Trophoblast cell (in vitro differentiated cells and primary cell): ENCODE measurements at regions not wholly inside any gene's neighbourhood (a gene's known extent, or its start where the extent isn't known, plus 50 kb on each side); places are given as distances from the start of the nearest gene placed in this dataset.

Experiments
- DNase-seq, 2 donors: peaks; one replicate each; pipeline ENCODE4 v3.0.0-alpha.2; 2016
- H2AFZ ChIP-seq: 2 replicates; pipeline ENCODE4 v1.6.1; 2013; ENCODE audit warnings: low read length, moderate library complexity, mild to moderate bottlenecking; ENCODE audit not compliant: insufficient read depth, poor library complexity
- H2AK5ac ChIP-seq: 2 replicates; pipeline ENCODE4 v1.6.1; 2013; ENCODE audit warnings: mild to moderate bottlenecking, low read length
- H2BK120ac ChIP-seq: 2 replicates; pipeline ENCODE4 v1.6.1; 2013; ENCODE audit warnings: low read length, mild to moderate bottlenecking, moderate library complexity; ENCODE audit not compliant: insufficient read depth, poor library complexity
- H2BK12ac ChIP-seq: 2 replicates; pipeline ENCODE4 v1.6.1; 2013; ENCODE audit warnings: mild to moderate bottlenecking, low read length, moderate library complexity
- H2BK5ac ChIP-seq: 2 replicates; pipeline ENCODE4 v1.6.1; 2013; ENCODE audit warnings: low read length, low read depth, moderate library complexity, mild to moderate bottlenecking; ENCODE audit not compliant: poor library complexity
- H3K14ac ChIP-seq: 2 replicates; pipeline ENCODE4 v1.6.1; 2013; ENCODE audit warnings: mild to moderate bottlenecking, low read length
- H3K18ac ChIP-seq: 2 replicates; pipeline ENCODE4 v1.6.1; 2013; ENCODE audit warnings: mild to moderate bottlenecking, low read length
- H3K23ac ChIP-seq: 2 replicates; pipeline ENCODE4 v1.6.1; 2013; ENCODE audit warnings: low read length
- H3K27ac ChIP-seq: 2 replicates; pipeline ENCODE4 v1.5.1; 2013; ENCODE audit warnings: low read depth, mild to moderate bottlenecking, inconsistent platforms, low read length, moderate library complexity
- H3K27me3 ChIP-seq: 2 replicates; pipeline ENCODE4 v1.6.1; 2013; ENCODE audit warnings: inconsistent platforms, mild to moderate bottlenecking, low read length, moderate library complexity; ENCODE audit not compliant: insufficient read depth
- H3K36me3 ChIP-seq, 2 experiments: 1 replicate in 1 of 2; 2 replicates in 1 of 2; pipeline ENCODE4 v1.6.1; 2013; ENCODE audit warnings: low read length in 2 of 2, mild to moderate bottlenecking in 2 of 2, moderate library complexity in 1 of 2; ENCODE audit not compliant: insufficient read depth in 2 of 2, control insufficient read depth in 1 of 2
- H3K4ac ChIP-seq: 2 replicates; pipeline ENCODE4 v1.6.1; 2013; ENCODE audit warnings: low read depth, mild to moderate bottlenecking, low read length, moderate library complexity
- H3K4me1 ChIP-seq, 2 experiments: 1 replicate in 1 of 2; 2 replicates in 1 of 2; pipeline ENCODE4 v1.6.1; 2013; ENCODE audit warnings: low read length in 2 of 2, mild to moderate bottlenecking in 2 of 2, moderate library complexity in 1 of 2; ENCODE audit not compliant: insufficient read depth in 2 of 2, control insufficient read depth in 1 of 2
- H3K4me2 ChIP-seq: 2 replicates; pipeline ENCODE4 v1.6.1; 2013; ENCODE audit warnings: inconsistent platforms, mild to moderate bottlenecking, low read length, moderate library complexity
- H3K4me3 ChIP-seq: 2 replicates; pipeline ENCODE4 v1.5.1; 2013; ENCODE audit warnings: mild to moderate bottlenecking, low read depth, low read length, inconsistent platforms
- H3K79me1 ChIP-seq: one replicate; pipeline ENCODE4 v1.6.1; 2013; ENCODE audit warnings: low read length
- H3K79me2 ChIP-seq: 2 replicates; pipeline ENCODE4 v1.6.1; 2013; ENCODE audit warnings: low read length, mild to moderate bottlenecking; ENCODE audit not compliant: control insufficient read depth, insufficient read depth, poor library complexity
- H3K9ac ChIP-seq: 2 replicates; pipeline ENCODE4 v1.6.1; 2013; ENCODE audit warnings: mild to moderate bottlenecking, low read length
- H3K9me3 ChIP-seq: 2 replicates; pipeline ENCODE4 v1.6.1; 2013; ENCODE audit warnings: low read depth, mild to moderate bottlenecking, control low read depth, inconsistent platforms, low read length; ENCODE audit not compliant: insufficient read depth
- H4K12ac ChIP-seq: 2 replicates; pipeline ENCODE4 v1.6.1; 2013; ENCODE audit warnings: low read depth, mild to moderate bottlenecking, low read length, moderate library complexity
- H4K8ac ChIP-seq: 2 replicates; pipeline ENCODE4 v1.6.1; 2013; ENCODE audit warnings: low read depth, mild to moderate bottlenecking, low read length, moderate library complexity
- H4K91ac ChIP-seq: one replicate; pipeline ENCODE4 v1.6.1; 2013; ENCODE audit warnings: low read depth, mild to moderate bottlenecking, low read length, moderate library complexity
- WGBS: extraction: QIAGEN DNeasy Blood & Tissue Kit; methylation state at CpG from one replicate; pipeline ENCODE4 v1.1.7; 2013; ENCODE audit warnings: missing lambda C conversion rate; ENCODE audit not compliant: insufficient read length, insufficient coverage; ENCODE audit errors: extremely low coverage; 5-methylcytosine and 5-hydroxymethylcytosine counted together

DNA sequence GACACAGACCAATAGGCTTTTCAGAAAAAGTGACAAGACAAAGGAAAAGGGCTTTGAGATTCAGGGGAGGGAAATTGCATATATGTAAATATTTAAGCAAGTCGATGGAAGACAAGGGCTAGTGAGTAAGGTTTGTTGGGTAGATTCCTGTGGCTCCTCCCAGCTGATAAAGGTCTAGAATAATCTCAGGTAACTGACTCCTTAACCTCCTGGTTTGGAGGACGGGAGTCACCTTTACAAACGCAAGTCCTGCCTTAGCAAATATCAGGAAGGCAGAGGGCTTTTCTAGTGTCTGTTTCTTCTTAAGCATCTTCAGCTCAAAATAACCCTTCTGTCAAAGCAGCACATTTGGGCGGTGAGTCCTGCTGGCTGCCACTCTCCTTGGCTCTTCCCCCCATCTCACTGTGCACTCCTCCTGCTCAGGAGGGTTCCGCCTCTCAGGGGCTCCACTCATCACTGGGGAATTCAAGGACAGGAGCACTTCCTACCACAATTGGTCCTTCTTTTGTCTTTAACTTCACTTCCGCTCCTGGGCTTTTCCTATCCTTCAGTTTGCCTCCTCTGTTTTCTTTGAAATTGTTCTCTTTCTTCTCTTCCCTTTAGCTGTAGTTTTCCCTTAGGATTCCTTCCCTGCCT lies 496.3 kb upstream of the KLF6 start:
- no peaks in the 10 kb centered on the region for H3K36me3 ChIP-seq
- H4K8ac ChIP-seq: no peak overlapping the region
- no peak overlapping the region for H3K14ac ChIP-seq
- H3K9me3 ChIP-seq: no peaks in the 10 kb centered on the region
- H3K18ac ChIP-seq: no peak overlapping the region
- H3K4ac ChIP-seq: no peak overlapping the region
- no CpG with 5 or more reads among the region's 6 CpGs for WGBS
- no peak overlapping the region for H3K4me2 ChIP-seq
- H3K79me2 ChIP-seq: peaks cover 2% of the 10 kb centered on the region
- H2BK120ac ChIP-seq: no peak overlapping the region
- no peak overlapping the region for H2AK5ac ChIP-seq
- no peak for DNase-seq
- H3K23ac ChIP-seq: no peak overlapping the region
- H3K4me3 ChIP-seq: no peak overlapping the region
- no peak overlapping the region for H3K27ac ChIP-seq
- no peak overlapping the region for H2BK12ac ChIP-seq
- H4K12ac ChIP-seq: no peak overlapping the region
- H4K91ac ChIP-seq: no peak overlapping the region
- H3K9ac ChIP-seq: no peak overlapping the region
- no peaks in the 10 kb centered on the region for H3K27me3 ChIP-seq
- no peak overlapping the region for H2BK5ac ChIP-seq
- H2AFZ ChIP-seq: no peak overlapping the region
- peaks cover 3 to 12% of the 10 kb centered on the region in 2 experiments for H3K4me1 ChIP-seq
- peaks cover 6% of the 10 kb centered on the region for H3K79me1 ChIP-seq

DNA sequence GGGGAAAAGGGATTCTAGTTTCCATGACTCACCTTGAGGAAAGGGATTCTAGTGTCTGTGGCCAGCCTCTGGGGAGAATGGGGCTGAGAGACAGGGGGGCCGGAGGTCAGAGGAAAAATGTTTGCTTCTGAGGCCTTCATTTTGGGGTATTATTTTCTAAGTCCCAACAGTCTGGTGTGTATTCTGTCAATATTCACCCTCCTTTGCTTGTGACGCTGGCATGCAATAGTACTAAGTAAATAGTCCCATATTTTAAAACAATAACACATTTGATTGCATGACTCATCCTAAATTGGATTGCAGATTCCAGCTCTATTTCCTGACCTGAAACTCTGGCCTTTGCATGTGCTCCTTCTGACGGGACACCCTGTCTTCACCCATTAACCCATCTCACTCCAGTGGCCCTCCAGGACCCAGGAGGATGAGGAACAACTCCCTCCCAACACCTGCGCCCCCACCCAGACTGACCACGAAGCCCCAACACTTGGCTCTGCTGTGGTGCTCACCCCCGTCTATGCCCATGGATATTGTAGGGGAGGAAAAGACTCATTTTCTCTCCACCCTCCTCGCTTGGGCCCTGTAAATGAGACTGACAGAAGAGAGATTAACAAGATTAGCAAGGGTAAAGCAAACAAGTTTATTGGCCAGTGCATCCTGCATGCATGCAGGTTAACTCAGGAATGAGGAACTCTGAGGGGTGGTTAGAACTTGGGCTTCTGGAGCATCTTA lies 495.6 kb upstream of the KLF6 start:
- DNase-seq: no peak
- no peak overlapping the region for H2AFZ ChIP-seq
- peak overlapping the region; percentile 39 for H2AK5ac ChIP-seq
- peak overlapping the region; percentile 43 for H4K8ac ChIP-seq
- no peak overlapping the region for H3K4me3 ChIP-seq
- H3K79me1 ChIP-seq: peaks cover 6% of the 10 kb centered on the region
- H4K91ac ChIP-seq: peak overlapping the region; percentile 63
- peak overlapping the region; percentile 54 for H3K18ac ChIP-seq
- H3K4me2 ChIP-seq: no peak overlapping the region
- no peak overlapping the region for H3K27ac ChIP-seq
- no peaks in the 10 kb centered on the region for H3K36me3 ChIP-seq
- no peak overlapping the region for H4K12ac ChIP-seq
- no peak overlapping the region for H3K23ac ChIP-seq
- no peaks in the 10 kb centered on the region for H3K27me3 ChIP-seq
- H3K9ac ChIP-seq: no peak overlapping the region
- peak overlapping the region; percentile 63 for H3K14ac ChIP-seq
- peaks cover 2% of the 10 kb centered on the region for H3K79me2 ChIP-seq
- no peak overlapping the region for H2BK5ac ChIP-seq
- peak overlapping the region; percentile 59 for H2BK12ac ChIP-seq
- H3K9me3 ChIP-seq: no peaks in the 10 kb centered on the region
- no CpG with 5 or more reads among the region's 7 CpGs for WGBS
- no peak overlapping the region for H3K4ac ChIP-seq
- H2BK120ac ChIP-seq: peak overlapping the region; percentile 36
- peaks cover 3 to 12% of the 10 kb centered on the region in 2 experiments for H3K4me1 ChIP-seq

DNA sequence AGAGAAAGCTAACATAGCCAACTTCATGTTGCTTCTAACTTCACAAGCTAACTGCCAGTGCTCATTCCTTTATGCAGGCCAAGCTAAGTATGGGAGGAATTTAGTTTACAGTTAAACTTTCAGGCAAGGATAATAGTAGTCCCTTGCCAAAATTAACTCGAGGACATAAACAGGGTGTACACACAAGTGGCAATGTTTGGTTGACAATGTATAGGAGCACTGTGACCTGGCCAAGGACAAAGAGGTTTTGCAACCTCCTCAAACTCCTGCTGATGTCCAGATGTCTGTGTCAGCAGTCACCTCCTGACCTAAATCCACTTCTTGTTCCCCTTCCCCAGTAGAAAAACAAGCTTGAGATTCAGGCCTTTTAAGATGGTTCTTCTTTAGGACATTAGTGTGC lies 494.6 kb upstream of the KLF6 start:
- H3K14ac ChIP-seq: no peak overlapping the region
- H3K9ac ChIP-seq: no peak overlapping the region
- H2AFZ ChIP-seq: no peak overlapping the region
- DNase-seq: no peak
- peaks cover 2% of the 10 kb centered on the region for H3K79me2 ChIP-seq
- peak overlapping the region; percentile 13 for H3K27ac ChIP-seq
- H2BK120ac ChIP-seq: no peak overlapping the region
- no peak overlapping the region for H3K23ac ChIP-seq
- no CpG with 5 or more reads among the region's 1 CpG for WGBS
- H2BK12ac ChIP-seq: no peak overlapping the region
- no peaks in the 10 kb centered on the region for H3K36me3 ChIP-seq
- H2BK5ac ChIP-seq: no peak overlapping the region
- H3K4me2 ChIP-seq: no peak overlapping the region
- H3K18ac ChIP-seq: no peak overlapping the region
- no peak overlapping the region for H4K12ac ChIP-seq
- no peak overlapping the region for H3K4ac ChIP-seq
- H2AK5ac ChIP-seq: no peak overlapping the region
- no peaks in the 10 kb centered on the region for H3K27me3 ChIP-seq
- no peaks in the 10 kb centered on the region for H3K9me3 ChIP-seq
- peaks cover 3 to 12% of the 10 kb centered on the region in 2 experiments for H3K4me1 ChIP-seq
- H4K8ac ChIP-seq: no peak overlapping the region
- peaks cover 6% of the 10 kb centered on the region for H3K79me1 ChIP-seq
- H3K4me3 ChIP-seq: no peak overlapping the region
- no peak overlapping the region for H4K91ac ChIP-seq

- Histone ChIP-seq H3K9me3 (no peaks in the 10 kb centered on the region), H2AFZ (no peak overlapping the region), H3K4me1 (peaks cover 3 to 12% of the 10 kb centered on the region in 2 experiments), H2BK12ac (peak overlapping the region; percentile 37), H4K12ac (no peak overlapping the region), H4K8ac (no peak overlapping the region), H3K79me2 (peaks cover 2% of the 10 kb centered on the region), H3K9ac (no peak overlapping the region), H2BK120ac (no peak overlapping the region), H3K36me3 (no peaks in the 10 kb centered on the region), H3K4me3 (no peak overlapping the region), H3K79me1 (peaks cover 9% of the 10 kb centered on the region), H3K23ac (no peak overlapping the region), H4K91ac (no peak overlapping the region), H3K14ac (no peak overlapping the region), H3K4me2 (no peak overlapping the region), H3K4ac (no peak overlapping the region), H3K27ac (no peak overlapping the region), H3K18ac (no peak overlapping the region), H3K27me3 (no peaks in the 10 kb centered on the region), H2BK5ac (no peak overlapping the region), H2AK5ac (no peak overlapping the region)
- DNase-seq: no peak
- no CpG with 5 or more reads among the region's 4 CpGs for WGBS
Observed at GRCh38 chr10:4278186-4278585, 493.2 kb upstream of the KLF6 start.
